ENCODE measurements at regions not wholly inside any gene's neighbourhood (a gene's known extent, or its start where the extent isn't known, plus 50 kb on each side); places are given as distances from the start of the nearest gene placed in this dataset.

- no peak for DNase-seq
Measured at GRCh38 chr6:146990821-146991798, 213.1 kb upstream of the STXBP5 start.

- DNase-seq: no peak
Measured at GRCh38 chr6:146997062-146997461, 207.2 kb upstream of the STXBP5 start.

GRCh38 chr6:146999766-147000165, 204.5 kb upstream of the STXBP5 start:
- DNase-seq: no peak

- DNase-seq: no peak
Measured at GRCh38 chr6:147000545-147001488, 203.4 kb upstream of the STXBP5 start.

- DNase-seq: no peak
Measured at GRCh38 chr6:147001621-147002020, 202.6 kb upstream of the STXBP5 start.

GRCh38 chr6:147003186-147003585, 201.0 kb upstream of the STXBP5 start:
- no peak for DNase-seq

- DNase-seq: no peak
Measured at GRCh38 chr6:147005499-147005898, 198.7 kb upstream of the STXBP5 start.

- no peak for DNase-seq
Measured at GRCh38 chr6:147007441-147007840, 196.8 kb upstream of the STXBP5 start.

GRCh38 chr6:147009358-147009757, 194.9 kb upstream of the STXBP5 start:
- no peak for DNase-seq

GRCh38 chr6:147015674-147016073, 188.5 kb upstream of the STXBP5 start:
- no peak for DNase-seq

GRCh38 chr6:147016440-147016839, 187.8 kb upstream of the STXBP5 start:
- no peak for DNase-seq

- DNase-seq: no peak
Measured at GRCh38 chr6:147017153-147017552, 187.1 kb upstream of the STXBP5 start.

GRCh38 chr6:147019001-147019400, 185.2 kb upstream of the STXBP5 start:
- DNase-seq: no peak

- no peak for DNase-seq
Measured at GRCh38 chr6:147022041-147022440, 182.2 kb upstream of the STXBP5 start.

GRCh38 chr6:147023148-147023547, 181.1 kb upstream of the STXBP5 start:
- no peak for DNase-seq

GRCh38 chr6:147023581-147023980, 180.6 kb upstream of the STXBP5 start:
- no peak for DNase-seq

GRCh38 chr6:147029923-147030322, 174.3 kb upstream of the STXBP5 start:
- no peak for DNase-seq

GRCh38 chr6:147033267-147033666, 170.9 kb upstream of the STXBP5 start:
- peak; percentile 3 for DNase-seq

- DNase-seq: no peak
Measured at GRCh38 chr6:147035886-147036285, 168.3 kb upstream of the STXBP5 start.

- DNase-seq: no peak
Measured at GRCh38 chr6:147037881-147038280, 166.3 kb upstream of the STXBP5 start.

- no peak for DNase-seq
Measured at GRCh38 chr6:147040121-147040910, 163.9 kb upstream of the STXBP5 start.

GRCh38 chr6:147042679-147043078, 161.5 kb upstream of the STXBP5 start:
- DNase-seq: no peak

- DNase-seq: no peak
Measured at GRCh38 chr6:147043994-147044477, 160.2 kb upstream of the STXBP5 start.

Data from NCI-H1048 (cell line).